Right cardiac atrium (tissue), 5 donors: ENCODE measurements at regions not wholly inside any gene's neighbourhood (a gene's known extent, or its start where the extent isn't known, plus 50 kb on each side); places are given as distances from the start of the nearest gene placed in this dataset.
"Not testable (repeated sequence)": the region's sequence is repeated elsewhere in the genome, so short reads cannot be mapped to it uniquely, and the experiment has no call there.

Experiments used
- ATAC-seq, 2 donors: fragments of 200-7000 bp; cut with Tn5 transposase; one replicate each; pipeline versions ENCODE4 v1.8.0 to v1.9.1; 2020; ENCODE audit warnings: moderate library complexity in 2 of 2, mild to moderate bottlenecking in 1 of 2
- DNase-seq, 3 donors: peaks; one replicate each; pipeline ENCODE4 v3.0.0-alpha.2; 2020
- H3K27ac ChIP-seq: one replicate; pipeline ENCODE4 v1.5.1; 2013; ENCODE audit warnings: mild to moderate bottlenecking, low read length, control low read depth, moderate library complexity
- H3K27me3 ChIP-seq: one replicate; pipeline ENCODE4 v1.6.1; 2013; ENCODE audit not compliant: control insufficient read depth, insufficient read depth
- H3K4me1 ChIP-seq: one replicate; pipeline ENCODE4 v1.6.1; 2013; ENCODE audit warnings: low read length; ENCODE audit not compliant: control insufficient read depth, insufficient read depth
- H3K4me3 ChIP-seq: one replicate; pipeline ENCODE4 v1.5.1; 2013; ENCODE audit warnings: low read length, control low read depth
- H3K9me3 ChIP-seq: one replicate; pipeline ENCODE4 v1.6.1; 2013; ENCODE audit warnings: low read length; ENCODE audit not compliant: control insufficient read depth
- WGBS: extraction: QIAGEN DNeasy Blood & Tissue Kit; methylation state at CpG from one replicate; pipeline ENCODE4 v1.1.7; 2013; 5-methylcytosine and 5-hydroxymethylcytosine counted together
- intact Hi-C, 4 donors: fragments of 100-400 bp; cut with DNase I; formaldehyde crosslinking; loops; one replicate each; pipeline versions ENCODE4 v1.11.0 to v1.14.0; 2022 to 2023
- donor health status: healthy with polysubstance abuse.
- donor health status: DM: no; HTN: yes; CAD: no.
- donor health status: DM: no; HTN: no; CAD: no.
- donor health status: DM: no; HTN: yes; CAD: no; lungs with severe emphysema.
- donor health status: DM: yes; HTN: yes; CAD: no.

GRCh38 chr2:182646763-182647498, 69.1 kb upstream of the DNAJC10 start:
- ATAC-seq: no peak

GRCh38 chr2:182647499-182647787, 68.6 kb upstream of the DNAJC10 start:
- 76% methylated on average over 2 of the region's 2 CpGs for WGBS
- no peak for DNase-seq
- no peak for ATAC-seq
- no peaks in the 10 kb centered on the region for H3K27me3 ChIP-seq
- H3K9me3 ChIP-seq: no peaks in the 10 kb centered on the region
- H3K4me1 ChIP-seq: no peaks in the 10 kb centered on the region
- no peak overlapping the region for H3K4me3 ChIP-seq
- H3K27ac ChIP-seq: no peak overlapping the region
- intact Hi-C loops: no loop called here

More at GRCh38 chr2:182646763-182647498, 69.1 kb upstream of the DNAJC10 start:
- no peak for DNase-seq
- Histone ChIP-seq H3K9me3 (no peaks in the 10 kb centered on the region), H3K4me3 (no peak overlapping the region), H3K27me3 (no peaks in the 10 kb centered on the region), H3K4me1 (no peaks in the 10 kb centered on the region), H3K27ac (no peak overlapping the region)
- 77% methylated on average over 5 of the region's 5 CpGs for WGBS
- intact Hi-C loops: no loop called here

GRCh38 chr2:182649316-182649715, 66.7 kb upstream of the DNAJC10 start:
- peak in 1 of 3 donors; percentile 46 for DNase-seq
- intact Hi-C loops: loop anchor here in 1 of 4 donors (2.0 kb wide), 1 partner anchor 463 kb away; no protein-coding TSS in a partner anchor
- no peaks in the 10 kb centered on the region for H3K4me1 ChIP-seq
- H3K4me3 ChIP-seq: no peak overlapping the region
- no peaks in the 10 kb centered on the region for H3K27me3 ChIP-seq
- 68% methylated on average over 6 of the region's 6 CpGs for WGBS
- ATAC-seq: peak; percentile 68 to 72
- no peaks in the 10 kb centered on the region for H3K9me3 ChIP-seq
- no peak overlapping the region for H3K27ac ChIP-seq

DNA sequence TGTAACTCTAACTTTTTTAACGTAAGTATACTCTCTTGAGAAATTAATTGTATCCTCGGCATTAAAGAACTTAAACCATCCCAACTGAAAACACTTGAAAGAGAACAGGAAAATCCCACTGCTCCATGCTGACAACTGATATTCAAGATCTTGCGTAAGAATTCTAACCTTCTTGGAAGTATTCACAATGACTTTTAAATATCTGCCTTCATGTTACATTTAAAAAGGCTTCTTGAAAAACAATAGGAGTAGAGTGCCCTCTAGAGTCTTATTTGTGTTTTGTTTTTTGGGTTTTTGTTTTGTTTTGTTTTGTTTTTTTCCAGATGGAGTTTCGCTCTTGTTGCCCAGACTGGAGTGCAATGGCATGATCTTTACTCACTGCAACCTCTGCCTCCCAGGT, 65.4 kb upstream of the DNAJC10 start:
- Histone ChIP-seq H3K4me1 (no peaks in the 10 kb centered on the region), H3K4me3 (no peak overlapping the region), H3K9me3 (no peaks in the 10 kb centered on the region), H3K27ac (no peak overlapping the region), H3K27me3 (no peaks in the 10 kb centered on the region)
- WGBS: 36% methylated on average over 4 of the region's 4 CpGs
- ATAC-seq (peak; percentile 62 to 65), DNase-seq (no peak)
- intact Hi-C loops: loop anchor here in 3 of 4 donors (2.0 to 5.0 kb wide), 2 partner anchors 463 to 464 kb away; no protein-coding TSS in a partner anchor

GRCh38 chr2:182652326-182652725, 63.7 kb upstream of the DNAJC10 start:
- no peaks in the 10 kb centered on the region for H3K4me1 ChIP-seq
- H3K27me3 ChIP-seq: no peaks in the 10 kb centered on the region
- H3K4me3 ChIP-seq: no peak overlapping the region
- intact Hi-C loops: loop anchor here in 2 of 4 donors (5.0 kb wide), 1 partner anchor 465 kb away; no protein-coding TSS in a partner anchor
- H3K9me3 ChIP-seq: no peaks in the 10 kb centered on the region
- H3K27ac ChIP-seq: no peak overlapping the region
- 75% methylated on average over 6 of the region's 6 CpGs for WGBS
- ATAC-seq: no peak
- DNase-seq: no peak

- ATAC-seq: no peak
- WGBS: 24% methylated on average over 1 of the region's 1 CpG
- no peak for DNase-seq
- intact Hi-C loops: no loop called here
- Histone ChIP-seq H3K27me3 (no peaks in the 10 kb centered on the region), H3K4me3 (no peak overlapping the region), H3K9me3 (no peaks in the 10 kb centered on the region), H3K4me1 (no peaks in the 10 kb centered on the region), H3K27ac (no peak overlapping the region)
Observed at GRCh38 chr2:182655750-182656149, 60.3 kb upstream of the DNAJC10 start.

DNA sequence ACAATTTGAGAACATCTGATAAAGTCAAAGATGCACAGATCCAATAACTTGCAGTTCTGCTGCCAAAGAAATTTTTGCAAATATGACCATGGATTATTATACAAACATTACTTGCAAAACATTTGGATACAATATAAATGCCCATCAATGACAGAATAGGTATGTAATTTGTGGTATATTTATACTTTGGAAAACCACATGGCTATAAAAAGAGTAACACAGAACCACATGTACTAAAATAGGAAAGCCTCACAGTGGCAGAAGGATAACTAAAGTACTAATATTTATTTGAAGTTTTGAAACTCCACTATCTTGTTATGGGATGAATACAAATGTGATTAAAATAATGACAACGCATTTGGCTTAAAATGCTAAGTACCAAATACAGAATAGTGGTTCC, 51.8 kb upstream of the DNAJC10 start:
- H3K4me3 ChIP-seq: no peak overlapping the region
- H3K9me3 ChIP-seq: no peaks in the 10 kb centered on the region
- H3K27me3 ChIP-seq: no peaks in the 10 kb centered on the region
- DNase-seq: no peak
- WGBS: 76% methylated on average over 1 of the region's 1 CpG
- H3K27ac ChIP-seq: no peak overlapping the region
- intact Hi-C loops: no loop called here
- ATAC-seq: no peak
- no peaks in the 10 kb centered on the region for H3K4me1 ChIP-seq

DNA sequence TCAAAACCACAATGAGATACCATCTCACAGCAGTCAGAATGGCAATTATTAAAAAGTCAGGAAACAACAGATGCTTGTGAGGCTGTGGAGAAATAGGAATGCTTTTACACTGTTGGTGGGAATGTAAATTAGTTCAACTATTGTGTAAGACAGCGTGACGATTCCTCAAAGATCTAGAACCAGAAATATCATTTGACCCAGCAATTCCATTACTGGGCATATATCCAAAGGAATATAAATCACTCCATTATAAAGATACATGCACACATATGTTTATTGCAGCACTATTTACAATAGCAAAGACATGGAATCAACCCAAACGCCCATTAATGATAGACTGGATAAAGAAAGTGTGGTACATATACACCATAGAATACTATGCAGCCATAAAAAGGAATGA, 50.6 kb upstream of the DNAJC10 start:
- H3K27me3 ChIP-seq, H3K9me3 ChIP-seq, intact Hi-C loops, H3K4me3 ChIP-seq, H3K27ac ChIP-seq, DNase-seq, ATAC-seq, H3K4me1 ChIP-seq: not testable (repeated sequence)
- WGBS: 78% methylated on average over 3 of the region's 3 CpGs
